CD4-positive, alpha-beta T cell treated with Interleukin-4 for 4 hours (primary cell): ENCODE measurements at regions not wholly inside any gene's neighbourhood (a gene's known extent, or its start where the extent isn't known, plus 50 kb on each side); places are given as distances from the start of the nearest gene placed in this dataset.

Experiments
- DNase-seq: peaks from one replicate; pipeline ENCODE4 v3.0.0-alpha.2; 2020

- no peak for DNase-seq
Measured at GRCh38 chr4:106764774-106765173, 271.3 kb downstream of the DKK2 start.

DNA sequence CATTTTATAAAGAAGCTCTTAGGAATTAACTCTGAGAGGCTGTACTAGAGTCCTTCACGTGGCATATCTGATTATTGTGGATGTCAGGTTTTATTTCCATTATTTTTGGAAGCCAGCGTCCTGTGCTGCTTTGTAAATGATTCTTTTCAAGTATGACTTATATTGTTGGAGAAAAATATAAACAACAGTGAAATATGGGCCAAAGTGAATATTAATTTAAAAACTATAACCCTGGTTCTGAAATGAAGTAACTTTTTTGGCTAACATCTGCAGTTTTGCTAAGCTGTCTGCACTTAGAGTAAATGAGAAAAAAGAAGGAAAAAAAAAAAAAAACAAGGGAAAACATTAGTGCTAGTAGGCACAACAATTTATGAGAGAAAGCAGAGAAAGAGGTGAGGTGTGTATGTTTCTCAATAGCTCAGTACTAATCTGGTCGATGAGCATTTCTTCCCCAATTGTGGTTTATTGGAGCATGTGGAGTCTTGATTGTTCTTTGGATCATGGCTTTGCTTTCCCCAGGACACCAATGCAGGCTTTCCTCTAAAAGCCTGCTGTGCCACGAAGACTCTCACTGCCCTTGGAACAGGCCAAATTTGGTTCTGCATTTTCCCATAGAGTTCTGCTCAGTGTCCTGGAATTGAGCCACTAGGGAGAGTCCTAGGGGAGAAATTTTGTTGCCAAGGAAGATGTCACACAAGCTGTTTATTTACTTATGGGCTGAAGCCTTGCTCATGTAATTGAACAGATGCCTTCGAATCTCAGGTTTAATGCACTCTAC, 273.3 kb downstream of the DKK2 start:
- DNase-seq, result no peak

GRCh38 chr4:106753426-106753825, 282.7 kb downstream of the DKK2 start:
- DNase-seq, result no peak

GRCh38 chr4:106746451-106746850, 289.7 kb downstream of the DKK2 start:
- no peak for DNase-seq

DNA sequence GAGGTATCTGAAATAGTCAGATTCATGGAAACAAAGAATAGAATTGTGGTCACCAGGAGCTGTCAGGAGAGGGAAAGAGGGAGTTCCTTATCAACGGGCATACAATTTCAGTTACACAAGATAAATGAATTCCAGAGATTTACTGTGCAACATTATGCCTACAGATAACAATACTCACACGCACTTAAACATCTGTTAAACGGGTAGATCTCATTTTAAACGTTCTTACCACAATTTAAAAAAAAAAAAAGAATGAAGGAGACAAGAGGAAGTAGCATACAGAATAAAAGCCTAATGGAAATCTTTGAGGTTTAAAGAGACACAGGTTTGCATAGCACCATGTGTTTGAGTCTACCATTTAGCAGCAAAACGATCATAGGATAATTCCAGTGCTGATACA, 298.0 kb downstream of the DKK2 start:
- no peak for DNase-seq

- DNase-seq, result no peak
Measured at GRCh38 chr4:106718548-106718947, 317.6 kb downstream of the DKK2 start.

- no peak for DNase-seq
Measured at GRCh38 chr4:106717091-106717490, 319.0 kb downstream of the DKK2 start.

DNA sequence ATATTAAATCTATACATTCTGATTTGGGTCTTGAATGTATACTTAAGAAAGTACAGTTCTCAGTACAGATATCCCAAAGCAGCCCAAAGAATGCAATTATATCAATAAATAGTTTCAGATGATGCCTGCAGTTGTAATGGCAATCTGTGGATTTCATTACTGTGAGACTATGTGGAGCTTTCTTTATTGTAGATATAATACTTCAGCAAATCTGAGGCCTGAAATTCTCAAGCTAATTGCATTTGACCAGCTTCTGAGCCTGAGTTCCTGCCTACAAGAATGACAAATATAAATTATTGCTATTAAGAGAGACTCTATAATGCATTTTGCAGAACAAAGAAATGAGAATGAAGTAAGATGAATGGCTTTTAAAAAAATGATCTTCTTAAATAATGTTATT, 320.3 kb downstream of the DKK2 start:
- no peak for DNase-seq

DNA sequence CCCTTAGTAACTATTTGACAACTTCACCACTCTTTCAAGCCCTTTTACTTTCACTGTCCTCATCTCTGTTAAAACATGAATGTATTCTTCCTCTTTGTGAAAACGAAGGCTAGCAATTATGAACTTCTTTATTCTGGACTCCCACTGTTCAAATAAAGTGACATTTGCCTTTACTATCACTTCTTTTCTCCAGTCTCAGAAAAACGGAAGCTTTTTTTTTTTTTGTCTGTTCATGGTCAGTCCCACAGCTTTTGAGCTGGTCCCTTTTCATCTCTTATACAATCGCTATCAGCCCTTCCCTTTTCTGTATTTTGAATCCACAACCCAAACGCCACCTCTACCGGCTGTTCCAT, 327.7 kb downstream of the DKK2 start:
- DNase-seq, result no peak

- no peak for DNase-seq
Measured at GRCh38 chr4:106707776-106708463, 328.2 kb downstream of the DKK2 start.

DNA sequence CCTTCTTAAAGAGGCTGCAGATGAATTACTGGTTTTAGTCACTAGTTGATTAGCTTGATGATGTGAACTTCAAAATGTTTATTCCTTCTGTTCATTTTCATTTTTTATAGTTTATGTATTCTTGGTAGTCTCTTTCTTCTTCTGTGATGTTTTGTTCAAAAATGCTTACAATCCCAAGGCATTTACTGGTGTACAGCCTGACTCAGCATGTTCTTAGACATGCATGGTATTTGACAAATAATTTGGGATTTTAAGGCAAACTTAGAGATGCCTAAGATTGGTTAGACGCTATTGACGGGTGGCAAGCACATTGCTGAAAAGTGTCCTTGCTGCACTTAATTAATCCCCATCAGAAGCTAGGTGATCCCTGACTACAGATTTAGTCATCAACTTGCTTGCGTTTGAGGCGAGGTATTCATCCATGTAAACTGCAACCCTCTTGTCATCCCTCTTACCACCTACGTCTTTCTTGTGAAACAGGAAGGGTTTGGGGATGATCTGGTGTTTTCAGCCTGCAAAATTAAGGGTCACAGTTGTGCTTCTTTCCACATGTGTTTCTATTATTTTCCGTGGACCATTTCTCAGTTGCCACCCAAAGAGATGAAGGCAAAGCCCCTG, 331.8 kb downstream of the DKK2 start:
- no peak for DNase-seq

GRCh38 chr4:106700321-106700720, 331.7 kb upstream of the GIMD1 start:
- DNase-seq, result no peak

DNA sequence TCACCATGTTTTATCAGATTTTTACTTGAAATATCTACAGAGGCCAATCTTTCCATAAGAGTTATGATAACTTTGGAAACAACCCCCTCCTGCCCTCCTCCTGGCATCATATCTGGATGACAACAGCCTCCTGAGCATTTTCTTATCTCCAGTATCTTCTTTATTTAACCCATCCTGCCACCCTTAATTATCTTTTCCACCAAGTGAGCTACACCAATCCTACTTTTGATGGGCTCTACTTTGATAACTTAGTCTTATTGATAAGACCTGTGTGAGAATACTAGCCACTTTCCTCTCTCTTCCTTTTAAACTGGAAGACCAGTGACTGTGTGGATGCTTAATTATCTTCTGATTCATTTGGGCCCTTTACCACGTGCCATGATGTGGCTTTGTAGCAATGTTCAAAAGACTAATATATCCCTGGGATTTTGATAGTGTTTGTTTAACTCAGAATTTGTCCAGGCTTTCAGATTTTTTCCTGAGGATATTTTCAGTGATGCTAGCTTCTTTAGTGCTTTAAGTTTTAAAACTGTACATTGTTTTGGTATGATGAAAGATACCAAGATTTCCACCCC, 330.1 kb upstream of the GIMD1 start:
- no peak for DNase-seq

DNA sequence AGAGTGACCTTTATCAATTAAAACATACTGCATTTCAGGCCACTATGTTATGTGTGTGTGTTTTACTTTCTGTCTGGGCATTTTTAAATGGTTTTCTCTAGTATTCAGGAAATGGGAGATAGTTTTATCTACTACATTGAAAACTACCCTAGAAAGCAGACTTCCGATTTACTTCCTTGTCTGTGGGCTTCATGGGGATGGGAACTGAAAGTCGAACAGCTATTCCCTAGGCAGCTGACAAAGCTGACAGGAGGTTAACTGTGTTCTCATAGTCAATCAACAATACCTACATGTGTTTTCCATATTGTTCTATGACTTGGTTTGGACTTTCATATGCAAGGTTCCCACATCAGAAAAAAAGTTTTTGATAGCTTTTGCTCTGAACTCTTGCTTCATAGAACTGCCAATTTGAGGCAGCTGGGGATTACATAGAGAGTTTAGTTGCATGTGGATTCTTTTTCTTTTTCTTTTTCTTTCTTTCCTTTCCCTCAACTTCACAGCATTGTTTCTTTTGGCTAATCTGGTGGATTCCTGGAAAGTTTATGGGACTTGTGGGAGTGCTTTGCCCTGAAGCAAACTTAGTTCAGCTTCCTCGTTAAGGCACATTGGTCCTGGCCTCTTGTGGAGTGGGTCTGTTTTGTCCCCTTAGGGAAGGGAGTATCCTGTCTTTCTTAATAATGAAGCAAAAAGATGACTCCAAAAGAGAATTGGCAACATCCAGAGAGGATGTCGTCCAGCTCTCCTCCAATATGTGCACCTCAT, 327.1 kb upstream of the GIMD1 start:
- DNase-seq, result no peak

- no peak for DNase-seq
Measured at GRCh38 chr4:106694232-106694631, 325.7 kb upstream of the GIMD1 start.

- DNase-seq, result no peak
Measured at GRCh38 chr4:106691749-106692148, 323.2 kb upstream of the GIMD1 start.

- DNase-seq, result no peak
Measured at GRCh38 chr4:106690487-106690886, 321.9 kb upstream of the GIMD1 start.

GRCh38 chr4:106687026-106687425, 318.4 kb upstream of the GIMD1 start:
- DNase-seq, result no peak

GRCh38 chr4:106681381-106681921, 312.9 kb upstream of the GIMD1 start:
- no peak for DNase-seq

DNA sequence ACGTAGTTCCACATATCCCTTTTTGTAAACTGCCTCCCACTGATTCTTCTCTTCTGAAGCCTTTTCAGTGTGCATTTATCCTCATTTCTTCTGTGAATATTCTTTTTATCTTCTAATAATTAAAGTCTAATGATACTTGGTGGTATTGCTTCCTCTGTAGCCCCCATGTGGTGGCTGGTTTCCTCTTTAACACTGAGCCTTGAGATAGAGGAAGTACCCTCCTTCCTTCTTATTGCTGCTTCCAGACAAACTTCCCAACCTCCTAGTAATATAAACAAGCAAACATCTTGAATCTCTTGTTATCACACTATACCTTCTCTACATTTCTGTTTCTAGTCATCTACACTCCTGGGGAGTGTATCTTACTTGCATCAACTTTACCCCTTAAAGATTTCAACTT, 310.5 kb upstream of the GIMD1 start:
- no peak for DNase-seq

GRCh38 chr4:106677213-106677612, 308.6 kb upstream of the GIMD1 start:
- DNase-seq, result no peak

GRCh38 chr4:106676173-106676921, 307.8 kb upstream of the GIMD1 start:
- no peak for DNase-seq
